Fibroblast of skin of left quadriceps (primary cell): ENCODE measurements at regions not wholly inside any gene's neighbourhood (a gene's known extent, or its start where the extent isn't known, plus 50 kb on each side); places are given as distances from the start of the nearest gene placed in this dataset.
"Not testable (repeated sequence)": the region's sequence is repeated elsewhere in the genome, so short reads cannot be mapped to it uniquely, and the experiment has no call there.

Experiments used
- DNase-seq, 2 experiments: peaks; one replicate each; pipeline ENCODE4 v3.0.0-alpha.2; 2013; ENCODE audit warnings: low read depth in 2 of 2

DNA sequence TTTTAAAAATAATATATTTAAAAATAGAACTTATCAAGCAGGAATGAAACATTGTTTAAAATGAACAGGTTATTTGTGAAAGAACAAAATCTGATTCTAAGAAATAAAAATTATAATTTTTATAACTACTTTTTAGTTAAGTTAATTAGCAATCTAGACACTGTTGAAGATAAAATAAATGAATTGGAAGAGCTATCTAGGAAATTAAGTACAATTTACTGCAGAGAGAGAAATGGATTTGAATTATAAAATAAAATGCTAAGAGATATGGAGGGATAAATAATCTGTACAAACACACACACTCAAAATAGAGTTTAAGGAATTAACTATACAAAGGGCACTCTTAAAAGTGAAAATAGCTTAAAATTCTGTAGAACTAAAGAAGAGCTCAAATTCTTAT, 1123.1 kb downstream of the PLA2G4A start:
- no peak for DNase-seq

- no peak for DNase-seq
Measured at GRCh38 chr1:187952446-187952845, 1123.7 kb downstream of the PLA2G4A start.

DNA sequence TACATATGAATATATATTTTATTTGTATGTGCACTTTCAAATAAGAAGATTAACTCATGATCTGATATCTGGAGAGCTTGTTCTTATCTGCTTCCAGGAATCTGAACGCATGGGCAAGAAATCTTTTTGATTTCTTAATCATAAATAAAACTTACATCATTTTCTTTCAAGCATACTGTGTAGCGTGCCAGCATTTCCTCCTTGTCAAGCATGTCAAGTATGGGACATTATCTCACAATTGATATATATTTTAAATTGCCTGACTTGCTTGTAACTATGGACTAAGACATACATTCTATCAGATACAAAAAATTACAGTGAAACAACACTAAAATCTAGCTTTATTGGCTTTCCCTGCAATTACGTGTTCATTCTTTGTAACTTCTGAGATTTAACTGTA, 1128.2 kb downstream of the PLA2G4A start:
- DNase-seq, result no peak

DNA sequence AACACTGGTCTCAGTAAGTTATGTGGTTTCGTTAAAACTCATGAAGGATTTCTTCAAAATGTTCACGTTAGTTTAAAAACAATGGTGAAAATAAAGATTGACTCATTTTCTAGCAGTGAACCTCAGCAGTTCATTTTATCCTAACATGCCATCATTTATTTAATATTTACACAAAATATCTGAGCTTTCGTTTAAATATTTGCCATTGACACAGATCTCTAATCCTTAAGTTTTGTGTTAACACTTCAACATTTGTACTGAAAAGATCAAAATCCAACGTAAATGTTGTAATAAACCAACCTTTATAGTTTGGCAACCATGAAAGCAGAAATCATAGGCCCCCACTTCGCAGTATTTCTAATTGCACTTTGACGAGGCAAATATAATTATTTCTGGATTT, 1129.5 kb downstream of the PLA2G4A start:
- DNase-seq, result no peak

- DNase-seq, result no peak
Measured at GRCh38 chr1:187959062-187959461, 1130.3 kb downstream of the PLA2G4A start.

- DNase-seq, result no peak
Measured at GRCh38 chr1:187960125-187960638, 1131.4 kb downstream of the PLA2G4A start.

GRCh38 chr1:187961895-187962294, 1133.1 kb downstream of the PLA2G4A start:
- no peak for DNase-seq

DNA sequence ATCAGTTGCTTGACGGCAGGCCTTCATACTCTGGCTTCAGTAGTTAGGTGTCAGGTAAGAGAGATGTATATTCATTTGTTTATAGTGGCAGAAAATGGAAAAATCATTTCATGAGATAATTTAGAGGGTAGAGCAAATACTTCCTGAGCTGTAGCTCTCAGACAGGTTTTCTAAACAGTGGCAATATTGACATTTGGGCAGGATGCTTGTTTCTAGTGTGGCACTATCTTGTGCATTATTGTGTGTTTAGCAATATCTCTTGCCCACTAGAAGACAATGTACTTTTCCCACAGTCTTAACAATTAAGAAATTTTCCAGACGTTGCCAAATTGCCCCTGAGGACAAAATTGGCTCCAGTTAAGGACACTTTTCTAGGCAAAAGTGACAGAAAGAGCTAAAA, 1143.1 kb downstream of the PLA2G4A start:
- no peak for DNase-seq

- DNase-seq, result no peak
Measured at GRCh38 chr1:187977298-187977697, 1148.5 kb downstream of the PLA2G4A start.

DNA sequence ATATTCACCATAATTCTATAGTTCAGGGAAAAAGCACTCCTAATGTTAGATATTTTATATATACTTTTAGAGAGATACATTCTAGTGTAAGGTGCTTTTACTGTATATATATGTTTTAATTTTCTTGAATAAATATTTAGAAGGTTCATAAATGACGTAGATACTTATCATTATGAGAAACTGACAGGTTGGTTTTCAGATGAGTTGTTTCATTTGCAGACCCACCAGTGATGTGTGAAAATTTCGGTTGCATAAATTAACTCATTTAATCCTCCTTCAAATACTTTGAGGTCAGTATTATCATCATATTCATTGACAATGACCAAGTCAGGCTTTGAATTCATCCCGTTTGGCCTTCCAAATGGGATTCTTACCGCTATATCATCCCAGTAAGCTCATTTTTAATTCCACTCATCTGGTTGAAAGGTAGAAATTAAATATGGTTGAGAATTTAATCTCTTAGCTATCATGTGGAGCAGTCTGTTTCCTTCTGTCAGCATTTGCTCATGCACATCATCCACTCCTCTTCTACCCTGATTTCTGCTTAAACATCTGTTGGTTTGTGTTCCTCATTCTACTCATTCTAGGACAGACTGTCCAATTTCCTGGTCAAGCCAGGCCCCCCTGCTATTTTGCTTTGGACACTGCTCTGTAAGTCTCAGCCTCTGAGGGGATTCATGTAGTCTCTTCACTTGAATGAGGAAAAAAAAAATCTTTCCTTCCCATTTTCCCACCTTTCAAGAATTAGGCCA, 1156.6 kb downstream of the PLA2G4A start:
- DNase-seq, result no peak

- no peak for DNase-seq
Measured at GRCh38 chr1:187985897-187986654, 1157.3 kb downstream of the PLA2G4A start.

GRCh38 chr1:187987236-187987776, 1158.6 kb downstream of the PLA2G4A start:
- no peak for DNase-seq

DNA sequence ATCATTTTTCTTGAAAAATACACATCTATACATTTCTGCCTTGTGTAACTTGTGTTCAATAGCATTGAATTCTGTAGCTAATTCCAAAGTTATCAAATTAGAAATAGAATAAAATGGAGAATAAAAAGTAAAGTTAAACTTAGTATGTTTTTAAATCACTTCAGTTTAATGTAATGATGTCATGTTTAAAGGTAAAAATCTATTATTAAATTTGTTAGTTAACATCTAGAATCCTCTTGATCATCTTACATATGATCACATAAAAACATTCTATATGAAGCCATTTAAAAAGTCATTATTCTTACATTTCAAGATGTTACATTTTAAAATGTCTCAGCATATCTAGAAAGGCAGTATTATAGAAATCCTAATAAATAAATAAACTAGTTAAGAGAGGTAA, 1163.2 kb downstream of the PLA2G4A start:
- no peak for DNase-seq

GRCh38 chr1:187996780-187997179, 1168.0 kb downstream of the PLA2G4A start:
- DNase-seq, result no peak

- DNase-seq, result no peak
Measured at GRCh38 chr1:187999973-188000372, 1171.2 kb downstream of the PLA2G4A start.

- DNase-seq, result not testable (repeated sequence)
Measured at GRCh38 chr1:188003687-188004086, 1174.9 kb downstream of the PLA2G4A start.

DNA sequence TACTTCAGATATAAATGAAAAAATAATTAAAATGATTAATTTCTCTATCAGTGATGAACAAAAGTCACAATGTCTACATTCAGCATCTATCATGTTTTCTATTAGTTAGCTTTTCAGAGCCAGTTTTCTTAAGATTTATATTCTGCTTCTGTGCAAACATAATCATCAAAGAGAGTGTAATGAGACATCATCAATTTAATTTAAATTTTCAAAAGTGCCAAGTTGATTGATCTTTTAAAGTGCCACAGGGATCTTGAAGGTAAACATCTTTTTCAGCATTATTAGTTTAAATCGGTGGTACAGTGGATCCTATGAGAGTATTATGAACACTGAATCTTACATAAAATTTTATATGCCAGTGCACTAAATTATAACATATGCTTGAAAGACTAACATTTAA, 1176.1 kb downstream of the PLA2G4A start:
- no peak for DNase-seq

DNA sequence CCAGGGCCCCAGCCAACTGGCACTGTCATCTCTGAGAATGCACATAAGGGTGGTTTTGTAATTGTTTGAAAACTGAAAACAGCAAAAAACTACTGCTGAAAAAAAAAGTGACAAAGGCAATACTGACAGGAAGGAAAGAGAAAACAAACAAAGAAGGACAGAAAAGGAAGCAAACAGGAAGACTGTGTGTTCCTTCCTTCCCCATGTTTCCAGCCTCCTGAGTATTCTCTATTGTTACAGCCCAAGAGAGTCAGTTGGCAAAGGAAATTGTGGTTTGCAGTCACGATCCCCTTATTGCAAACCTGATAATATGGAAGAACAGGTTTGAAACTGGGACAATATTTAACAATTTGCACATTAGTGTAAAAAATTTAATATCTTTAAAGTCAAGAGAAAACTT, 1177.6 kb downstream of the PLA2G4A start:
- DNase-seq, result no peak

DNA sequence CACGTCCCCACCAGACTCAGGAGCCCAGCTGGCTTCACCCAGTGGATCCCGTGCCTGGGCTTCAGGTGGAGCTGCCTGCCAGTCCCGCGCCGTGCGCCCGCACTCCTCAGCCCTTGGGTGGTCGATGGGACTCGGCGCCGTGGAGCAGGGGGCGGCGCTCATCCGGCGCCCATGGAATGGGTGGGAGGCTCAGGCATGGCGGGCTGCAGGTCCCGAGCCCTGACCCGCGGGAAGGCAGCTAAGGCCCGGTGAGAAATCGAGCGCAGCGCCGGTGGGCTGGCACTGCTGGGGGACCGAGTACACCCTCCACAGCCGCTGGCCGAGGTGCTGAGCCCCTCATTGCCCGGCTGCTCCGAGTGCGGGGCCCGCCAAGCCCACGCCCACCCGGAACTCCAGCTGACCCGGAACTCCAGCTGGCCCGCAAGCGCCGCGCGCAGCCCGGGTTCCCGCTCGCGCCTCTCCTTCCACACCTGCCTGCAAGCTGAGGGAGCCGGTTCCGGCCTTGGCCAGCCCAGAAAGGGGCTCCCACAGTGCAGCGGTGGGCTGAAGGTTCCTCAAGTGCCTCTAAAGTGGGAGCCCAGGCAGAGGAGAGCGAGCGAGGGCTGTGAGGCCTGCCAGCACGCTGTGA, 1184.6 kb downstream of the PLA2G4A start:
- DNase-seq, result not testable (repeated sequence)

DNA sequence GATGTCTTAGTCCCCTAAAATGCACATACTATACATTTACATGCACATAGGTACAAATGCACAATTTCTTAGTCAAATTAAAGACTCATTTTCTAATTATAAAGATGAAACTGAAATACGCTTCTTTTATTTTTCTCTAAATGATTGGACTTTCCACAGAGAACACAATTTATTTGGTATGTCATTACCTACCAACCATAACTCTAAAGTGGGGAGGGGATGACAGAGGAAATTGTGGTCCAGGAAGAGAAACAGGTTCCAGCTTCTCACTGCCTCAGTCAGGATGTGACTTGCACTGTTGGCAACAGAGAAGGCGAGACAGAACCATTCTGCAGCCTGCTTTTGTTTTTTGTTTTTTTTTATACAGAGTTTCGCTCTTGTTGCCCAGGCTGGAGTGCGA, 1189.2 kb downstream of the PLA2G4A start:
- DNase-seq, result no peak

- DNase-seq, result peak in 1 of 2 experiments; percentile 6
Measured at GRCh38 chr1:188022661-188023060, 1193.9 kb downstream of the PLA2G4A start.

GRCh38 chr1:188023206-188023605, 1194.5 kb downstream of the PLA2G4A start:
- DNase-seq, result no peak
